ENCODE measurements at regions not wholly inside any gene's neighbourhood (a gene's known extent, or its start where the extent isn't known, plus 50 kb on each side); places are given as distances from the start of the nearest gene placed in this dataset.

DNA sequence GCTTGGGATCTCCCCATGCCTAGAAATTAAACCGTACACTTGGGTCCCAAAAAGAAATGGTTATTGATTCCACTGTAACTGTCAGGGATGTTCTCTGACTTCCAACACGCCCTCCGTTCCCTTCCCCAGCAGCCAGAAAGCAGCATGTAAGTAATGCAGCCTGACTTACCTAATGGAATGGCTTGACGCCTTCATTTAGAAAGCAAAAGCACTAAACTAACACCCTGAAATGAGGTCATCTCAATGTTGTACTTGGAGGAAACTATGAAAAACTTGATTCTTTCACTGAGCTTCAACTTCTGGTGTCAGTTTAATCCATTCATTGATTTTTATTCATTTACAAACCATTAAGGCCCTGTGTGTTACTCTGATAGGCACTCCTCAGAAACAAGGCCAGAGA lies 110.8 kb upstream of the NOCT start:
- ATAC-seq (ENCODE audit: low read depth) (no peak), DNase-seq (no peak)
- TF ChIP-seq, protein P1, sequence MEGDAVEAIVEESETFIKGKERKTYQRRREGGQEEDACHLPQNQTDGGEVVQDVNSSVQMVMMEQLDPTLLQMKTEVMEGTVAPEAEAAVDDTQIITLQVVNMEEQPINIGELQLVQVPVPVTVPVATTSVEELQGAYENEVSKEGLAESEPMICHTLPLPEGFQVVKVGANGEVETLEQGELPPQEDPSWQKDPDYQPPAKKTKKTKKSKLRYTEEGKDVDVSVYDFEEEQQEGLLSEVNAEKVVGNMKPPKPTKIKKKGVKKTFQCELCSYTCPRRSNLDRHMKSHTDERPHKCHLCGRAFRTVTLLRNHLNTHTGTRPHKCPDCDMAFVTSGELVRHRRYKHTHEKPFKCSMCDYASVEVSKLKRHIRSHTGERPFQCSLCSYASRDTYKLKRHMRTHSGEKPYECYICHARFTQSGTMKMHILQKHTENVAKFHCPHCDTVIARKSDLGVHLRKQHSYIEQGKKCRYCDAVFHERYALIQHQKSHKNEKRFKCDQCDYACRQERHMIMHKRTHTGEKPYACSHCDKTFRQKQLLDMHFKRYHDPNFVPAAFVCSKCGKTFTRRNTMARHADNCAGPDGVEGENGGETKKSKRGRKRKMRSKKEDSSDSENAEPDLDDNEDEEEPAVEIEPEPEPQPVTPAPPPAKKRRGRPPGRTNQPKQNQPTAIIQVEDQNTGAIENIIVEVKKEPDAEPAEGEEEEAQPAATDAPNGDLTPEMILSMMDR (IDR thresholded peaks at IDR 0.05), result no peak
- Mint-ChIP-seq H3K9me3 (no peaks in the 10 kb centered on the region), H3K4me3 (no peak overlapping the region), H3K27me3 (no peaks in the 10 kb centered on the region), H3K27ac (no peak overlapping the region), H3K4me1 (no peaks in the 10 kb centered on the region), H3K36me3 (ENCODE audit: low read depth) (no peaks in the 10 kb centered on the region)
- CTCF ChIA-PET, result no interaction called here
- POLR2A ChIA-PET, result no interaction called here
- intact Hi-C loops (cut with micrococcal nuclease), result no loop called here

DNA sequence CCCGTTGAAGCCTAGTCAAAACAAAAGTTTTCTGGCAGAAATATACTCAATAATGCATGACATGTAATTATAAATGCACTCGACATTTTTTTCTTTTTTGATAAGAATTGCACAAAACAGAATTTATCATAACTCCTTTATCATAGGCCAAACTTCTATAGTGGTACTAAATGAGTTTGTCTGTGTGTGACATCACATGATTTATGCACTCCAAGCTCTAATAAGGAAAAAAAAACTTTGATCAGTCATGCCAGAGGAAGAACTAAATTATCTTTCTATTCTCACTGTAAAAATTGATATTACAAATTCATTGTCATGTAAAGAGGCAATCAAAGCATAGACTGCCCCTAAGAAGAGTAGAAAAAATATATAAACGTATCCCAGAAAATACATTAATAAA lies 112.4 kb upstream of the NOCT start:
- intact Hi-C loops (cut with micrococcal nuclease), result no loop called here
- H3K27ac Mint-ChIP-seq, result no peak overlapping the region
- TF ChIP-seq, protein P1 (IDR thresholded peaks at IDR 0.05), result no peak
- no peaks in the 10 kb centered on the region for H3K4me1 Mint-ChIP-seq
- H3K9me3 Mint-ChIP-seq, result no peaks in the 10 kb centered on the region
- no peak for DNase-seq
- POLR2A ChIA-PET, result interaction anchor here (0.6 kb wide), 1 partner anchor 113 kb away, joined by 11 read pairs; no protein-coding TSS in a partner anchor
- H3K27me3 Mint-ChIP-seq, result no peaks in the 10 kb centered on the region
- CTCF ChIA-PET, result no interaction called here
- H3K36me3 Mint-ChIP-seq (ENCODE audit: low read depth), result no peaks in the 10 kb centered on the region
- no peak overlapping the region for H3K4me3 Mint-ChIP-seq
- no peak for ATAC-seq (ENCODE audit: low read depth)

DNA sequence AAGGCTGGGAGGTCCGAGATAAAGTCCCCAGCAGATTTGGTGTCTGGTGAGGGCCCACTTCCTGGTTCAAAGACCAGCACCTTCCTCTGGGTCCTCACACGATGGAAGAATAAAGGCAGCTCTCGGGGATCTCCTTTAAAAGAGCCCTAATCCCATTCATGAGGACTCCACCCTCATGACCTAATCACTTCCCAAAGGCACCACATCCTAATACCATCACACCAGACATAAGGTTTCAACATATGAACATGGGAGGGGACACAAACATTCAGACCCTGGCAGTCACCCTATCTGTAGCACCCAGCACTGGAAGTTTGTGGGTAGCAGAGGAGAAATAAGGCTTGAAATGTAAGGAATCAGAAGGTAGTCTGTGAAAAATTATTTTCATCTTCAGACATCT lies 112.9 kb upstream of the NOCT start:
- Mint-ChIP-seq H3K36me3 (ENCODE audit: low read depth) (no peaks in the 10 kb centered on the region), H3K9me3 (no peaks in the 10 kb centered on the region), H3K4me1 (no peaks in the 10 kb centered on the region), H3K27ac (no peak overlapping the region), H3K27me3 (no peaks in the 10 kb centered on the region), H3K4me3 (no peak overlapping the region)
- TF ChIP-seq, protein P1 (IDR thresholded peaks at IDR 0.05), result no peak
- ChIA-PET POLR2A (no interaction called here), CTCF (no interaction called here)
- intact Hi-C loops (cut with micrococcal nuclease), result no loop called here
- DNase-seq (no peak), ATAC-seq (ENCODE audit: low read depth) (no peak)

DNA sequence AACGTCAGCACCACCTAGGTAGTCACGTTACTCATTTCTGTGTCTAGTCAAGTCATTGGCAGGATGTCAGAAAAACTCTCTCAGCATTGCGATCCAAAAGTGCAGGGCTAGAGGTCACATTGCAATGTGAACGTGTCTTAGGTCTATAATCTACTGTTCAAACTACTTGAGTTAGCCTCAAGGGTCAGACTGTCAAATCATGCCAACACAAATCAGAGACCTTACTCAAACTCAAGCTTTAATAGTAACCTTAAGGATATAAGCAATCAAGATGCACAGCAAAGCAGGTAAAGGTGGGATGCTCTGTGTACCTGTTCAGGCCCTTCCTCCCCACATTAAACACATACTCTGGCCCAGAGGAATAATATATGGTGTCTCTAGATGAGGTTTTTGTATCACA lies 114.4 kb upstream of the NOCT start:
- TF ChIP-seq, protein P1 (IDR thresholded peaks at IDR 0.05), result no peak
- ChIA-PET POLR2A (no interaction called here), CTCF (no interaction called here)
- H3K27me3 Mint-ChIP-seq, result no peaks in the 10 kb centered on the region
- no peaks in the 10 kb centered on the region for H3K4me1 Mint-ChIP-seq
- ATAC-seq (ENCODE audit: low read depth) (no peak), DNase-seq (no peak)
- H3K9me3 Mint-ChIP-seq, result no peaks in the 10 kb centered on the region
- no peaks in the 10 kb centered on the region for H3K36me3 Mint-ChIP-seq (ENCODE audit: low read depth)
- intact Hi-C loops (cut with micrococcal nuclease), result no loop called here
- H3K27ac Mint-ChIP-seq, result no peak overlapping the region
- H3K4me3 Mint-ChIP-seq, result no peak overlapping the region

DNA sequence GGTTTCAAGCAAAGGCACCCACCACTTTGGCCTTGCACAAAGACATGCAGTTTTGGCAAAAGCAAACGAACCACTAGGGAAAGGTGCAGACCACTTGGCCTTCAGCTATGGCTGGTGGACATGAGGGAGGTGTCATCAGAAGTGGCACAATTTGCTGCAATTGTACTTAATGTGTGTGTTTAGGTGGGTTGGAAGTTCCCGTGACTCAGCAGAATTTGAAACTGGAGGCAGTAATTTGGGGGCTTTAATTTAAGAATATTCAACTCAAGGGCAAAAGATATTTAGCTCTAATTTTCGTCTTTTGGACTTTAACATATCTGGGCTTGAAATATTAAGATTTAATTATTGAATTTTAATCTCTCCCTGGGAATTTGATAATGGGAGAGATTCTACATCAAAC lies 115.6 kb upstream of the NOCT start:
- ATAC-seq (ENCODE audit: low read depth) (no peak), DNase-seq (no peak)
- ChIA-PET POLR2A (no interaction called here), CTCF (no interaction called here)
- intact Hi-C loops (cut with micrococcal nuclease), result no loop called here
- H3K27me3 Mint-ChIP-seq, result no peaks in the 10 kb centered on the region
- H3K4me3 Mint-ChIP-seq, result no peak overlapping the region
- TF ChIP-seq, protein P1 (IDR thresholded peaks at IDR 0.05), result no peak
- no peaks in the 10 kb centered on the region for H3K9me3 Mint-ChIP-seq
- no peaks in the 10 kb centered on the region for H3K4me1 Mint-ChIP-seq
- H3K36me3 Mint-ChIP-seq (ENCODE audit: low read depth), result no peaks in the 10 kb centered on the region
- H3K27ac Mint-ChIP-seq, result no peak overlapping the region

All from activated B cell treated with CpG ODN at 0.5 μM for 24 hours (primary cell).